ENCODE measurements at regions not wholly inside any gene's neighbourhood (a gene's known extent, or its start where the extent isn't known, plus 50 kb on each side); places are given as distances from the start of the nearest gene placed in this dataset.
"Not testable (repeated sequence)": the region's sequence is repeated elsewhere in the genome, so short reads cannot be mapped to it uniquely, and the experiment has no call there.

- Mint-ChIP-seq H3K27me3 (ENCODE audit: low read depth) (no peaks in the 10 kb centered on the region), H3K4me1 (ENCODE audit: low read depth) (no peaks in the 10 kb centered on the region), H3K9me3 (no peaks in the 10 kb centered on the region), H3K4me3 (no peak overlapping the region), H3K36me3 (ENCODE audit: insufficient read depth) (no peaks in the 10 kb centered on the region)
- DNase-seq (no peak), ATAC-seq (no peak)
Observed at GRCh38 chr1:208486677-208487076, 242.5 kb upstream of the PLXNA2 start.

- ATAC-seq; H3K4me1 Mint-ChIP-seq (ENCODE audit: low read depth); H3K27me3 Mint-ChIP-seq (ENCODE audit: low read depth); H3K36me3 Mint-ChIP-seq (ENCODE audit: insufficient read depth); H3K9me3 Mint-ChIP-seq; DNase-seq; H3K4me3 Mint-ChIP-seq: not testable (repeated sequence)
Observed at GRCh38 chr1:208488432-208488831, 244.2 kb upstream of the PLXNA2 start.

DNA sequence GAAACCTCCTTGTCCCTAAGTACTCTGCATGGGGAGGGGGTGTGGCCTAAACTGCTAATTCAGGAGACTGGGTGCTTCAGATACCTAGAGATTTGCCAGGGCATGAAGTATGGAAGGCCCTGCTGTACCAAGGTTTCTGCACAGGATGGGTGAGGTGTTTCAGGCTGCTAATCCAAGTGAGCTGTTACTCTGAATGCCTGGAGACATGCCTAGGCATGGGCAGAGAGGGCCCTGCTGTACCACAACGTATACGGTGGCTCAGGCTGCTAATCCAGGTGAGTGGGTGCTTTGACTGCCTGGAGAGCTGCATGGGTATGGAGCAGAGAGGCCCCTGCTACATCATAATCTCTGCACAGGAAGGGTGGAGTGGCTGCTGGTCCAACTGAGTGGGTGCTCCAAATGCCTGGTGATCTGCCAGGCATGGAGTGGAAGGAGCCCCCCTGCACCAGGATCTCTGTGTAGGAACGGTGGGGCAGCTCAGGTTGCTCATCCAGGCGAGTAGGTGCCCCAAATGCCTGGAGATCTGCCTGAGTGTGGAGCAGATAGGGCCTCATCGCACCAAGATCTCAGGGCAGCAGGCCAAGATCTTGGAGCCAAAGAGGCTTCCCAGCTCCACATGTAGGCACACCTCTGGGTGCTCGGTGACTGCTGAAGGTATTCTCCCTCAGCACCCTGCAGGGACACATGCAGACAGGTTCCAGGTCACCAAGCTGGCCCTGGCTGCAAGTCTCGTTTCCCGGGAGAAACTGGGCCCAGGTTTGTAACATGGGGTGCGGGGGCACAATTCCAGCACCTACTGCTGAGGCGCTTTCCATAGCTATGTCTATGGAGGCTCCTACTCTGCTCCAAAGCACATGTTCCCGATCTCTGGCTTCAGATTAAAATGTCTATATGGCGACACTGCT is 252.5 kb upstream of the PLXNA2 start:
- H3K4me1 Mint-ChIP-seq (ENCODE audit: low read depth): no peaks in the 10 kb centered on the region
- no peaks in the 10 kb centered on the region for H3K36me3 Mint-ChIP-seq (ENCODE audit: insufficient read depth)
- DNase-seq: no peak
- H3K4me3 Mint-ChIP-seq: no peak overlapping the region
- peaks cover 4% of the 10 kb centered on the region for H3K9me3 Mint-ChIP-seq
- H3K27me3 Mint-ChIP-seq (ENCODE audit: low read depth): peaks cover 22% of the 10 kb centered on the region
- ATAC-seq: no peak

DNA sequence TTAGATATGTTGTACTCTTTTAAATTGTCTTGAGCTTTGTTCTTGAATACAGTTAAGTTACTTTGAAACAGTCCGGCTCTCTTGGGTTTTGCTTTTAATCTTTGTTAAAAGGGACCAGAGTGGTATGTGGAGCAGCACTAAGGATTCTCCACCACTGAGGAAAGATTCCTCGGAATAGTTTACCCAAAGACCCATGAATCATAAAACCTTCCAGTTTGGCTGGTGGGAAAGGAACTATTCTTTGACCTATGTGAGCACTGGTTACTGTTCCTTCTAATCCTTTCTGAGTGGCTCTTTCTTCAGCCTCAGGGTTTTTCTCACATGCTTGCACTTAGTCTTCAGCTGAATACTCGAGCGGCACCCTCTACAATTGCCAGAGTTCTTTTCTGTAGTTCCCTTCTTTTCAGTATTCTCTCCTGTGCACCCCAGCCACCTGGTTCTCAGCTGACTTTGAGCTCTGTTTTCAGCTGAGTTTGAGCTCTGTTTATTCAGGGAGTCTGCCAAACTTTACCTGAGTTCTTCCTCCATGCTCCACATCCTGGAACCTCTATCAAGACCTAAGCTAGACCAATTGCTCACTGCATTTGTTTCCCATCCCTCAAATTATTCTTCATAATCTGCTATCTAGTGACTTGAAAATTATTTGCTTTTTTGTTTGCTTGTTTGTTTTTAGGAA is 253.8 kb upstream of the PLXNA2 start:
- Mint-ChIP-seq H3K36me3 (ENCODE audit: insufficient read depth) (no peaks in the 10 kb centered on the region), H3K4me3 (no peak overlapping the region), H3K9me3 (peaks cover 4% of the 10 kb centered on the region), H3K4me1 (ENCODE audit: low read depth) (no peaks in the 10 kb centered on the region), H3K27me3 (ENCODE audit: low read depth) (peaks cover 21% of the 10 kb centered on the region)
- ATAC-seq: no peak
- no peak for DNase-seq

DNA sequence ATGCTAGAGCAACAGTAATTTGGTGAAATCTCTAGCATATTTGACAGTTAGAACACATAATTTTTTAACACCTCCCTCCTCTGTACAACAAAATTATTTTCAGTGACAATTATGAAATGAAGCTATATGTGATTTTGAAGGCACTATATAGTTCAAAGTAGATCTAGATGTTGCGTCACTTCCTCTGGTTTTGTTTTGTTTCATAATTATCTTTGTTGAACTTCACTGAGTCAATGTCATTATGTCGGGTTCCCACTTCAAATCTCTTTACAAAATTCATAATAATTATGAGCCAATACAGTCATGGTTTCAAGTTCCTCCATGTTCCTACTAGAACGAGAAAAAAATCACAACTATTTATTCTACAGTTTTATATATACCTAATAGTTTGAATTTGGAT is 254.8 kb upstream of the PLXNA2 start:
- Mint-ChIP-seq H3K9me3 (peaks cover 4% of the 10 kb centered on the region), H3K27me3 (ENCODE audit: low read depth) (peaks cover 21% of the 10 kb centered on the region), H3K36me3 (ENCODE audit: insufficient read depth) (no peaks in the 10 kb centered on the region), H3K4me3 (no peak overlapping the region), H3K4me1 (ENCODE audit: low read depth) (no peaks in the 10 kb centered on the region)
- no peak for DNase-seq
- no peak for ATAC-seq

- peaks cover 21% of the 10 kb centered on the region for H3K27me3 Mint-ChIP-seq (ENCODE audit: low read depth)
- H3K4me3 Mint-ChIP-seq: no peak overlapping the region
- no peaks in the 10 kb centered on the region for H3K4me1 Mint-ChIP-seq (ENCODE audit: low read depth)
- no peak for DNase-seq
- no peak for ATAC-seq
- H3K9me3 Mint-ChIP-seq: peaks cover 4% of the 10 kb centered on the region
- no peaks in the 10 kb centered on the region for H3K36me3 Mint-ChIP-seq (ENCODE audit: insufficient read depth)
Observed at GRCh38 chr1:208499601-208500000, 255.4 kb upstream of the PLXNA2 start.

DNA sequence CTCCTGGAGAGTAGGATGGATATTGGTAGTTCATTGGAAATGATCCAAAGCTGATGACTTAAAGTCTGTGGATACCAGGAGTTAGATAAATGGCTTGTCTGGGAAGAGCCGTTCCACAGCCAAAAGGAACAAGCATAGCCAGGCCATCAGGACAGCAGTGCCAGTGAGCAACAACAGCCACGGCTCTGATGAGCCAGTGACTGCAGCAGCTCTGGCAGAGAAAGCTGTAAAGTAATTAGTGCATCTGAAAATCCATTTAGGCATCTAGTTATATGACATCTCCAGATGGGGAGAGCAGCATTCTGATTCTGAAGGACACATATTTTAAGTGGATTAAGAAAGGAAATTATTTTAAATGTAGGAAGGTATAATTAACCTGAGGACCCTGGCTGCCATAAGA is 256.2 kb upstream of the PLXNA2 start:
- Mint-ChIP-seq H3K36me3 (ENCODE audit: insufficient read depth) (no peaks in the 10 kb centered on the region), H3K27me3 (ENCODE audit: low read depth) (peaks cover 21% of the 10 kb centered on the region), H3K4me1 (ENCODE audit: low read depth) (no peaks in the 10 kb centered on the region), H3K4me3 (no peak overlapping the region), H3K9me3 (peaks cover 4% of the 10 kb centered on the region)
- no peak for DNase-seq
- no peak for ATAC-seq

DNA sequence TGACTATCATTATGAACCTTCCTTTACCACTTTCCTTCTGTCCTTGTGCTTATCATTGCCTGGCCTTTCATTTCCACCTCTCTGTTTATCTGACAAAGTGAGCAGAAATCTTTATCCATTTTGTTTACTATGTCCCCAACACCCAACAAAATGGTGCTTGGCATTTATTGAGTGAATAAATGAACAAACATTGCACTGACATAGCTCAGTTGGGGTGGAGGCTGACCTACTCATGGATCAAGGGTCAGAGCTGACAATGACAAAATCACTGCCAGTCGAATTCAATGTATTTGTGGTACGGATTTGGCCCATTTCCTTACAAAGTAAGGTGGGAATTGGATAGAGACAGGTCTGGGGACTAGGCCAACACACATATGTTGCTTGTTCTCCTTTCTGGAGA is 257.4 kb upstream of the PLXNA2 start:
- H3K9me3 Mint-ChIP-seq: no peaks in the 10 kb centered on the region
- no peaks in the 10 kb centered on the region for H3K4me1 Mint-ChIP-seq (ENCODE audit: low read depth)
- H3K36me3 Mint-ChIP-seq (ENCODE audit: insufficient read depth): no peaks in the 10 kb centered on the region
- no peak for DNase-seq
- H3K4me3 Mint-ChIP-seq: no peak overlapping the region
- no peak for ATAC-seq
- peaks cover 18% of the 10 kb centered on the region for H3K27me3 Mint-ChIP-seq (ENCODE audit: low read depth)

DNA sequence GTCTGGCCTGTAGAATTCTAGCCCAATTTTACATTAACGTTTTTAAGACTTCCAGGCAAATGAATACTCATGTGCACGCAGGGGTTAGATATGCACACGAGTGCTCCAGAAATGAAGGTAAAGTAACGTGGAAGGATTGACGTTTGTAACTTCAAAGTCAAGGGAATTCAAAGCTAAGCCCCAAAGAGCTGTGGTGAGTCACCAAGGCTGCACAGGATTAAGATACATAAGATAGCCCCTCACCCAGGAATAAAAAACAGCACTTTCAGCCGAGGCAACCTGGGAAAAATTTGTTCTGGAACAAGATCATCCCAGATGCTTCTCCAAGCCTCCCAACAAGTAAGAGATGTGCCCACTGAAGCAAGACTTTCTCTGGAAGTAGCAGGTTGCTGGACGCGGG is 259.6 kb upstream of the PLXNA2 start:
- Mint-ChIP-seq H3K4me3 (no peak overlapping the region), H3K36me3 (ENCODE audit: insufficient read depth) (no peaks in the 10 kb centered on the region), H3K4me1 (ENCODE audit: low read depth) (no peaks in the 10 kb centered on the region), H3K27me3 (ENCODE audit: low read depth) (peaks cover 9% of the 10 kb centered on the region), H3K9me3 (no peaks in the 10 kb centered on the region)
- no peak for ATAC-seq
- DNase-seq: no peak

DNA sequence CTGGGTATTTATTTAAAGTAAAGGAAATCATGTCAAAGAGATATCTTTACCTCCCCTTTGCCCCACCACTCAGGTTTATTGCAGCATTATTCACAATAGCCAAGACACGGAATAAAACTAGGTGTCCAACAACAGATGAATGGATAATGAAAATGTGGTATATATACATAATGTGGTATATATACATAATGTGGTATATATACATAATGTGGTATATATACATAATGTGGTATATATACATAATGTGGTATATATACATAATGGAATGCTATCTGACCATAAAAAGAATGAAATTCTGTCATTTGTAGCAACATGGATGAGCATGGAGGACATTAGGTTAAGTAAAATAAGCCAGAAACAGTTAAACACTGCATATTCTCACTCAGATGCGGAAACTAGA is 262.6 kb upstream of the PLXNA2 start:
- H3K9me3 Mint-ChIP-seq: no peaks in the 10 kb centered on the region
- no peak for ATAC-seq
- no peak for DNase-seq
- no peaks in the 10 kb centered on the region for H3K4me1 Mint-ChIP-seq (ENCODE audit: low read depth)
- H3K36me3 Mint-ChIP-seq (ENCODE audit: insufficient read depth): no peaks in the 10 kb centered on the region
- no peaks in the 10 kb centered on the region for H3K27me3 Mint-ChIP-seq (ENCODE audit: low read depth)
- H3K4me3 Mint-ChIP-seq: no peak overlapping the region

- ATAC-seq (no peak), DNase-seq (no peak)
- Mint-ChIP-seq H3K4me3 (no peak overlapping the region), H3K36me3 (ENCODE audit: insufficient read depth) (no peaks in the 10 kb centered on the region), H3K9me3 (no peaks in the 10 kb centered on the region), H3K4me1 (ENCODE audit: low read depth) (no peaks in the 10 kb centered on the region), H3K27me3 (ENCODE audit: low read depth) (no peaks in the 10 kb centered on the region)
Observed at GRCh38 chr1:208509072-208509471, 264.9 kb upstream of the PLXNA2 start.

DNA sequence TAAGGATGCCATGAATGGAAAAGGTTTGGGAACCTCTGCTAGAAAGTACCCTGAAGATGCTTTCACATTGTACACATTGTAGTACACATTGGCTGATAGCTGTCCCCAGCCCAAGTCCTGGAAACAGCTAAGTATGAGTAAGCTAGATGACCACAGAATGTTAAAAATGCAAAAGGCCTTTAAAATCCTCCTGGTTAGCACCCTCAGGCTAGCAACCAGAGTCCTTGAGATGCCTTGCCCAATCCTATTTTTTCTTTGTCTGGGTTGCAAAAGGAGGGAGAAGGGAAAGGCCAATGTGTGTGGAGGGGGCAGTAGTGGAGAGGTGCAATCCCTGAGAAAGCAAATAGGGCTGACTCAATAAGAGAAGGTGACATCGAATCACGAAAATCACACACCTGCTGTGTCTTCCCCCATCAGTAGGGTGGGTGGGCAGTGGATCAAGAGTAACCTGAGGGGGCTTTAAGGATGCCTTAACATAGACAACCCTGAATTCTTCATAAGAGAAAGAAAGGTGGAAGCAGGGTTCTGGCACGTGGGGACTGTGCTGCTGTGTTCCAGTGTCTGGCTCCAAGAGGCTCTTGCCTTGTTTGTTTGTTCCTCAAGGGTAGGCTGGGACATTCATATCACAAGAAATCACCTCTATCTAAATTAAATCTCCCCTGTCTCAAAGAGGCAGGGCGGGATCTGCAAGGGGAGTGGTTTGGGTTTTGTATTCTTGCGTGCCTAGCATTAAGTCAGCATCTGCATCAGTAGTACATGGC is 266.2 kb upstream of the PLXNA2 start:
- no peak for DNase-seq
- Mint-ChIP-seq H3K4me3 (no peak overlapping the region), H3K27me3 (ENCODE audit: low read depth) (no peaks in the 10 kb centered on the region), H3K36me3 (ENCODE audit: insufficient read depth) (no peaks in the 10 kb centered on the region), H3K4me1 (ENCODE audit: low read depth) (no peaks in the 10 kb centered on the region), H3K9me3 (peaks cover under 1% of the 10 kb centered on the region)
- no peak for ATAC-seq

DNA sequence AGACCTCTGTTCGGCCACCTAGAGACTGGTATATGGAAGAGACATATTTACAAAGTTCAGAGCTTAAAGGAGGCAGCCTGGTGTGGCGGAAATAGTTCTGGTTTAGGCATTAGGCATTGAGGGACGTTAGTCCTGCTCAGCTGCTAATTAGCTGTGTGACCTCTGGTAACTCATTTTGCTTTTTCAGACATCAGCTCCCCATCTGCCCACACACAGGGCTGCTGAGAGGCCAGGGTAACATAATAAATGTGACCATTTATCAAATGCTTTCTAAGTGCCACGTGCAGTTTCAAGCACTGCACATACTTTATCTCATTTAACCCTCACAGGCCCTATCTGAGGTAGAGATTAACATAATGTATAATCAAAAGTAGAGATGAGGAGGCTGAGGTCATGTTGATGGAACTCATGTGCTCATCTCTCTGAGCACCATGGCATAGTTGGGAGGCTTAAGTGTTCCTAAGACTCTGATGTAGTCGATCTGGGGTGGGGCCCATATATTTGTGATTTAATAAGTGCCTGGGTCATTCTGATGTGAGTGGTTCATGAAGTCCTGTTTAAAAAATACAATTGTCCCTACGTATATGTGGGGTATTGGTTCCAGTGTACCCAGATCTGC is 267.2 kb upstream of the PLXNA2 start:
- H3K27me3 Mint-ChIP-seq (ENCODE audit: low read depth): no peaks in the 10 kb centered on the region
- peaks cover 3% of the 10 kb centered on the region for H3K9me3 Mint-ChIP-seq
- no peak for DNase-seq
- no peaks in the 10 kb centered on the region for H3K36me3 Mint-ChIP-seq (ENCODE audit: insufficient read depth)
- ATAC-seq: no peak
- H3K4me1 Mint-ChIP-seq (ENCODE audit: low read depth): no peaks in the 10 kb centered on the region
- H3K4me3 Mint-ChIP-seq: no peak overlapping the region

DNA sequence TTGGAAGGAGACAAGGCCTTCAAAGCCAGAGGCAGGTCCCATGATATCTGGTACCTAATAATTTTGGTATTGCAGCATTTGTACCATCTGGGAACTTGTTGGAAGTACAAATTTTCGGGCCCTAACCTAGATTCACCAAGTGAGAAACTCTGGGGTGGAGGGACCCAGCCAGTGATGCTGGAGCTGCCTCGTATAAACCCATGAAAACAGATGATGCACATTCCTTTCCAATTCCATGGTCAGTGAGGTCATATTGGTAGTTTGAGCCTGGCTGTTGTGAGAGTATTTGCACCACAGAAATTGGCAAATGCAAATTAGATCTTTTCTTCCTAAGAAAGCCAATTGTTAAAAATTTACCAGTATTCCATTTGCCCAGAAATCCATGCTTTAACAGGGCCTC is 269.6 kb upstream of the PLXNA2 start:
- Mint-ChIP-seq H3K36me3 (ENCODE audit: insufficient read depth) (no peaks in the 10 kb centered on the region), H3K4me1 (ENCODE audit: low read depth) (no peaks in the 10 kb centered on the region), H3K4me3 (no peak overlapping the region), H3K27me3 (ENCODE audit: low read depth) (no peaks in the 10 kb centered on the region), H3K9me3 (peaks cover 8% of the 10 kb centered on the region)
- DNase-seq: no peak
- ATAC-seq: no peak

Data from activated T-cell treated with anti-CD3 and anti-CD28 coated beads, Interleukin-2, amount 50 U/mL, for 4 hours (primary cell).